Nucleus accumbens (tissue), 56 donors: ENCODE measurements at regions not wholly inside any gene's neighbourhood (a gene's known extent, or its start where the extent isn't known, plus 50 kb on each side); places are given as distances from the start of the nearest gene placed in this dataset.
"Not testable (repeated sequence)": the region's sequence is repeated elsewhere in the genome, so short reads cannot be mapped to it uniquely, and the experiment has no call there.

Experiments
- DNase-seq, 56 donors: peaks; one replicate each; lab custom pipeline; 2025; lab: John Stamatoyannopoulos, UW

DNA sequence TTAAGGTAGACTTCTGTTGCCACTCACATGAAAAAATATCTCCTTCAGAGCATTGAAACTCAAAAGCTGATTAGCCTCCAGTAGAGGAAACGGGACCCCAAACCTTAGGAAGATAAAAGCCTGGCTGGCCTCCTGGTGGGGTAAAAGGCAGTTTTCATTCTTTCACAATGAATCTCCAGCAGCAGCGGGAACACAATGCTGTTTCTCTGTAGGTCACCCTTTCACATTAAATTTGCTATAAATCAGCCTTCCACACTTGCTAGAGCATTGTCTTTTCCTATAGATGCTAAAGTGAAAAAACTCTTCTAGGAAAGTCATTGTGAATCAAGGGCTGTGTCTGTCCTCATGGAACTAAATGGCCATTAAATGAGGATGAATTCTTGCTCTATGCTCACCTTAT is 207.3 kb upstream of the MAGEB2 start:
- DNase-seq = no peak

DNA sequence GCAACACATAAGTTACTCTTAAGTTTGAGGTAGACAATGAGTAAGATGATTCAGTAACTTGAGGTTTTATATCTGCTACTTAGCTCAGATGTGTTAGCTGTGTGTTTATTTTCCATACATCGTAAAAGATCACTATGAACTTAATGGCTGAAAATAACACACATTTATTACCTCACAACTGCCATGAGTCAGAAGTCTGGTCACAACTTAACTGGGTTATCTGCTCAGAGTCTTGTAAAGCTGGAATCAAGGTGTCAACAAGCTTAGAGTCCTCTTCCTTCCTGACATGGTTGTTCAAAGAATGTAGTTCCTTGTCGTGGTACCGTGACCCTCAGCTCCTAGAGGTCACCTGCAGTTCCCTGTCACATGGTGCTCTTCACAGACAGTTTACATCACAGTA is 204.9 kb upstream of the MAGEB2 start:
- no peak for DNase-seq

DNA sequence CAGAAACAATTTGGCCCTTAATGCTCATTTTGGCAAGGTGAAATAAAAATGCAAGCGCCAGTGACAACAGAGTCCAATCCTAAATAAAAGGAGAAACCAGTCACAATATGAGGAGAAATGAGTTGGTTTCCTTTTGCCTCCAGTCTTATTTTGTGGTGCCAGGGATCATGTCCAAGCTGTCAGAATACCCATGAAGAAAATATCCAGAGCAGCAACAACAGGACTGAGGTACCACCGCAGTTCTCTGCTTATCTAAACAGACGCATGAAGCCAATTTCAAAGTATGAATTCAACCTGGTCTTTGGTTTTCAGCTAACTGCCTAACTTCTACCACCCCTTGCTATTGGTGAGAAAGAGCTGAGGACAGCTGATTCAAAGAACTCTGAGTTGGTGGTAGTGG is 199.9 kb upstream of the MAGEB2 start:
- no peak for DNase-seq

DNA sequence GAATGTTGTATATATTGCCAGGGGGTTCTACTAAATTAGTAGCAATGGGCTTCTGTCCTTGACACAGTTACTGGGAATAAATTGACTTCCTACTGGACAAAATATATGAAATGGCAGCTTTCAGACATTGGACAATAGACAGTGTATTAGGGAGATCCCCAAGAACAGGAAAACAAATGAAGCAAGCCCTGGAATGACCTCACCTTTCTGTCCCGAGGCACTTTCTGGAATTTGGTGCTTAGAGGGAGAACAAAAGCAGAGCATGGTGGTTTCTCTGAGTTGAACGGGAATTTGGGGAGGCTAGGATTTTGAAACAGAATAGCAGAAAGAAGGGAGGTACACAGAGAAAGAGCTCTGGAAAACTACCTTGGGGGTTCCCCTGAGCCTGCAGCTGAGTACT is 187.7 kb upstream of the MAGEB2 start:
- no peak for DNase-seq

DNA sequence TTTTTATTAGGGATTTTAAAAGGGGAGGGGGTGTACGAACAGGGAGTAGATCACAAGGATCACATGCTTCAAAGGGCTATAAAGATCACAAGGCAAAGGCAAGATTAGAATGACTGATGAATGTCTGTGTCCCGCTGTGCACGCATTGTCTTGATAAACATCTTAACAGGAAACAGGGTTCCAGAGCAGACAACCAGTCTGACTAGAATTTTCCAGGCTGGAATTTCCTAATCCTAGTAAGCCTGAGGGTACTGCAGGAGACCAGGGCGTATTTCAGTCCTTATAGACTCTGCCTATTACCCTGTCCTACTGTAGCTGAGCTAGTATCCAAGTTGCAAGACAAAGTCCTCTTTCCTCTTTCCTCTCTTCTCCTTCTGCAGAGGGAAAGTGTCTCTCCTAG is 179.0 kb upstream of the MAGEB2 start:
- DNase-seq = not testable (repeated sequence)

DNA sequence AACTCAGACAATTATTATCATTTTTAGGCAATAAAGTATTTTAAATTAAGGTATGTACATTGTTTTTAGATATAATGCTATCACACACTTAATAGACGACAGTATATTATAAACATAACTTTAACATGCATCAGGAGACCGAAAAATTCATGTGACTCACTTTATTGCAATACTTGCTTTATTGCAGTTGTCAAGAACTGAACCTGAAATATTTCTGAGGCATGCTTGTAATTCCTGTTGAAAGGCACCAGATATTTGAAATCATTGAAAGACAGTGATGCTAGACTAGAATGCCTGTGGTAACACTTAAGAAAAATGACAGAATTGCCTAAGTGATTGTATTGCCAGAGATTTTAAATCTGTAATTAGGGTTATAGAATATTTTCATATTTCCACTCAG is 175.6 kb upstream of the MAGEB2 start:
- DNase-seq = no peak

DNA sequence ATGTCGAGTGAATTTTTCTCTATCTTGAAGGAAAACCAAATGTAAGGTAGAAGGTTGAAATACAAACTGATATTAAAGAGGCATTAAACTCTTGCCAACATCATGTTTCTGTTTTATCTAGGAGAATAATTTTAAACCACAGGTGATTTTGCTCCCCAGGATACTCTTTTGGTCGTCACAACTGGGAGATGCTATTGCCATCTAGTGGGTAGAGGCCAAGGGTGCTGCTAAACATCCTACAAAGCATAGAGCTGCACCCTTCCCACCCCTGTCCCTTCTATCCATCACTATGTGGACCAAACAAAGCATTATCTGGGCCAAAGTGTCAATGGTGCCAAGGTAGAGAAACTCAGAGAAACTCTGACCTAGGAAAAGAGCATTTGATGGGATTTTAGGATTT is 154.6 kb upstream of the MAGEB2 start:
- peak in 19 of 56 donors; percentile 0 to 19 (median 0) for DNase-seq

DNA sequence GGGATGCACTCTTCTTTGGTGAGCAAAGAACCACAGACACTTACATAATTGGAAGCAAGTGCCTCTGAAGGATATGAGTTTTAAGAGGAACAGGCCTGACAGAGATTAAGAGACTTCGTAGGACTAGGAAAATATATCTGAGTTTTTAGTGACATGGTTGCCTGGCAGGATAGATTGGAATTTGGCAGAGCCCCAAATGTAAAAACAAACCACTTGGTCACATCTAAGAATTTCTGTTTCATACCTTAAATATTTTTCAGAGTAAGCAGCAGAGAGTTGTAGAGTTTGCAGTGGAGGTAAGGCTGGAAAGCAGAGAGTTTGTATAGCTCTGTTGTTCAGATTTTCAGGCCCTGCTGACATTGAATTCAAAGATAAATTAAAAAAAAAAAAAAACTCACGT is 150.1 kb upstream of the MAGEB2 start:
- DNase-seq = no peak

DNA sequence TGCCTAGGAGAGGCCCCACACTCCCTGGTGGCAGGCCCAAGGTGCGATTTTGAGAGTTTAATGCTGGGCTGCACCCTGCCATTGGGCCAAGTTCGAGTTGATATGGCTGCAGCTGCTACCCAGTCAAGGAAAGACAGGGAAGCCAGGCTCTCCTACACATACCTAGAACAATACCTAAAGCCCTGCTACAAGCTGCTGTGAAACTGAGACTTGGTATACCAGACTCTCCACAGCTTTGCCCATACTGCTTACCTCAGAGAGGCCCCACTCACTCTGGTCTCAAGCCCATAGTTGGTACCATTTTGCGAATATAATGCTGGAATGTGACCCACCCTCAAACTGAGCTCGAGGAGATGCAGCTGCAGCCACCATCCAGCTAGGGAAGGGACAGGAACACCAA is 147.7 kb upstream of the MAGEB2 start:
- DNase-seq = no peak

DNA sequence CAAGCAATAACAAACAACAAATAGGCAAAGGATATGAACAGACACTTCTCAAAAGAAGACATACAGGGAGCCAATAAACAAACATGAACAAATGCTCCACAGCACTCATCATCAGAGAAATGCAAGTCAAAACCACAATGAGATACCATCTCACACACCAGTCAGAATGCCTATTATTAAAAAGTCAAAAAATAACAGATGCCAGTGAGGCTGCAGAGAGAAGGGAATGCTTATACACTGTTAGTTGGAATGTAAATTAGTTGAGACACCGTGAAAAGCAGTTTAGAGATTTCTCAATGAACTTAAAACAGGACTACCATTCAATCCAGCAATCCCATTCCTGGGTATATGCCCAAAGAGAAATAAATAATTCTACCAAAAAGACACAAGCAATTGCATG is 129.8 kb upstream of the MAGEB2 start:
- no peak for DNase-seq

DNA sequence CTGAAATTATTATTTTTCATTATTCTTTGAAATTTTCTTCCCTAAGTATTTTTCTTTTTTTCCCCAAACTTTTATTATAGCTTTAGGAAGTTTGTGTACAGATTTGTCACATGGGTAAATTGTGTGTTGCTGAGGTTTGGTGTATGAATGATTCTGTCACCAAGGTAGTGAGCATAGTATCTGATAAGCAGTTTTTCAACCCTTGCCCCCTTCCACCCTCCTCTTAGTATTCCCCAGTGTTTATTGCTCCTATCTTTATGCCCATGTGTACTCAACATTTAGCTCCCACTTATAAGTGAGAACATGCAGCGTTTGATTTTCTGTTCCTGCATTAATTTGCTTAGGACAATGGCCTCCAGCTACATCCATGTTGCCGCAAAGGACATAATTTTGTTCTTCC is 103.9 kb upstream of the MAGEB2 start:
- DNase-seq = no peak

DNA sequence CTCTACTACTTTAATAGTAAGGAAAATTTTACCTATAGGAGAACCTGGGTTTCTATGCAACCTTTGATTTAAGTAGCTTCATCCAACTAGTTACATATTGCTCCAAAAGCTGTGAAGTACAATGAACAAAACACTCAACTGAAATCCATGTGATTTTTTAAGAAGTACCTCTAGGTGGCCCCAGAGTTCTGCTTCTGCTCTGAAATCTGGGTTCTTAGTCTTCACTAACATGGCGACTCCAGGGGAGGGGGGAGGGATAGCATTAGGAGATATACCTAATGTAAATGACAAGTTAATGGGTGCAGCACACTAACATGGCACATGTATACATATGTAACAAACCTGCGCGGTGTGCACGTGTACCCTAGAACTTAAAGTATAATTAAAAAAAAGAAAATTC is 73.4 kb upstream of the MAGEB2 start:
- no peak for DNase-seq

DNA sequence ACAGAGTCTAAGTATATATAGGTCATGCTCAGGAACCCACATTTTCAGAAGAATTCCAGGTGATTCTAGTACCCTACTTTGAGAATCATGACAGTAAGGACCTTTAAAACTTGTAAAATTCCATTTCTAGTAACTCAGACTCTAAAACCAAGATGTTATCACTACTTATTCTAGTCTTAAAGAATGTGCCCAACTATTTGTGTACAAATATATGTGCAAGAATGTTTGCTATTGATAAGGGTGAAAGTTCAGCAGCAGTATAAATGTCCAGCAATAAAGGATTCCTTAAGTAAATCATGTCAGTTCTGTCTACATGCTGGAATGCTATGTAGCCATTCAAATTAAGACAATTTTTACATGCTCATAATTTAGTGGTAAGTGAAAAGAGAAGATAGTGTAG is 71.1 kb upstream of the MAGEB2 start:
- DNase-seq = no peak

DNA sequence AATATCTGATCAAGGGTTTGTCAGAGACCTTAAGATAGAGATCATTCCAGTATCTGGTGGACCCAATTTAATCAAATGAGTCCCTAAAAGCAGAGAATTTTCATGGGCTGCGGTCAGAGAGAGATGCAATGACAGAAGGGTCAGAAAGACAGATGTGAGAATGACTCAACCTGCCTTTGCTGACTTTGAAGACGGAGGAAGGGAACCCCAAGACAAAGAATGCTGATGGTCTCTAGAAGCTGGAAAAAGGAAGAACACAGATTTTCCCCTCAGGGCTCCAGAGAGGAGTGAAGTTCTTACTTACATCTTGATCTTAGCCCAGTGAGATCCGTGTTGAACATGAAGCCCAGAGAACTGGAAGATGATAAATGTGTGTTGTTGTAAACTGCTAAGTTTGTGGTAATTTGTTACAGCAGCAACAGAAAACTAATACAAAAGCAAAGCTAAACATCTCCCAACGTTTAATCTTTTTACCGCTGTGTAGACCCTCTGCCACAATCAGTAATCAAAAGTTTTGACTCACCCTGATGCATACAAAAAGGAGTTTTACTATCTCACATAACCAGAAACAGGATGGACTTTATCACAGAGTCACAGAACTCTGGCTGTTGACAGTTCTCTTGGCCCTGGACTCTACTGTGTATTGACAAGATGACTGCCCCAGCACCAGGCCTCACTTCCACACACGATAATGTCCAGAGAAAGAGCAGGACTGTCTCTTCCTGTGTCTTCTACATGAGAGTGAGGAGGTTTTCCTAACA is 70.2 kb upstream of the MAGEB2 start:
- DNase-seq = no peak

DNA sequence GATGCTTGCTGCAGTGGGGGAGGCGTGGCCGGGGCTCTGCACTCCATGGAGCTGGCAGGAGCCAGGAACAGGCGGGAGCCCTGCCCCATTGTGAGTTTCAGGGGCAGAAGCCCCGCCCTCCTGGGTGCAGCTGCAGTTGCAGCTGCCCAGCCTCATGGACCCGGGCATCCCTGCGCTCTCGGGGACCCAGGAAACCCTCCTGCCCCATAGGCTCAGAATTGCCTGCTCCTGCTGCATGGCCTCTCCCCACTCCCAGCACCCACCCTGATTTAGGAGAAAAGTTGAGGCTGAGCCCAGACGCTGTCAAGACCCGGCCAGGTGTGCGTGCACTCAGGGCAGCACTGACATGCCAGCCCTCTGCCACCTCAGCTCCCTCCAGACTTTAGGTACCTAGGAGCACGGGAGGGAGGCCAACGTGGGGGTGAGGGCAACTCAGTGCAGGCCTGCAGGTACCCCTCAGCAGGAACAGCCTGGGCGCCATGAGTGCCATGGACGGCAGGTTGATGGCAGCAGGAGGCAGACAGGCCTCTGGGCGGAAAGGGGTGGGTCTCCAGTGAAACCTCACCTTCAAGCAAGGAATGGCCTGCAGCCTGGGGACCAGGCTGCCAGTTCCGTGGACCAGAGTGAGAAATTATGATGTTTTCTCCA is 67.2 kb upstream of the MAGEB2 start:
- no peak for DNase-seq

DNA sequence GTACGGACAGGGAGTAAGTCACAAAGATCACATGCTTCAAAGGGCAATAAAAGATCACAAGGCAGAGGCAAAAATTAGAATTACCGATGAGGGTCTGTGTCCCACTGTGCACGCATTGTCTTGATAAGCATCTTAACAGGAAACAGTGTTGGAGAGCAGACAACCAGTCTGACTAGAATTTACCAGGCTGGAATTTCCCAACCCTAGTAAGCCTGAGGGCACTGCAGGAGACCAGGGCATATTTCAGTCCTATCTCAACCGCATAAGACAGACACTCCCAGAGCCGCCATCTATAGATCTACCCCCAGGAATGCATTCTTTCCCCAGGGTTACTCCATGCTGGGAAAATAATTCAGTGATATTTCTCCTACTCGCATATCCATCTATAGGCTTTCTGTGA is 66.2 kb upstream of the MAGEB2 start:
- not testable (repeated sequence) for DNase-seq

DNA sequence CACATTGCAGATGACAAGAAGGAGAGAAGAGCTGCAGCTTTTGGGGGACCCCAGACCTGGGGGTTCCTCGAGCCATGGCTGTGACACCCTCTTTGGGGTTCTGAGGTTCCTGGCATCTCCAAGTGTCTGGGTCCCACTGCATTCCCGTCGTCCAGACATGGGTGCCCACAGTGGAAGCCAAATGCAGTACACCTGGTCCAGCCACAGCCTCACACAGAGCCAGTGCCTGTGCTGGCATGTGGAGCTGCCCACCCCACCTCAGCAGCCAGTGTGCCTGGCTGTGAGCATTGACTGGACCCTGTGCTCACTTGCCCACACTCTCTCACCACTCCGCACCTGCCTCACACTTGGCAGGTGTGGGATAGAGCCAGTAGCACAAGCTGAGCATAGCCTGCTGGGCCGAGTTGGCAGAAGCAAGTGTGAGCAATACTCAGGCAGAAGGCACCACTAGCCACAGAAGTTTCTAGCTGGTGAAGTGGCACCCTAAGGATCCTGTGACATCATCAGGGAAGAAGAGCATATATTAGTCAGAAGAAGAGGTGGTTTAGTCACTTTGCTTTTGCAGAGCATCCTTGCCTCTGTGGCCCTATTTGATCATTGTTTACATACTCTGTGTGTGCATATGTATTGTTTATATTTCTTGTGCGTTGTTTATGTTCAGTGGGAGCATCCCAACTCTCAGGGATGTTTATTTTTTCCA is 65.0 kb upstream of the MAGEB2 start:
- no peak for DNase-seq

DNA sequence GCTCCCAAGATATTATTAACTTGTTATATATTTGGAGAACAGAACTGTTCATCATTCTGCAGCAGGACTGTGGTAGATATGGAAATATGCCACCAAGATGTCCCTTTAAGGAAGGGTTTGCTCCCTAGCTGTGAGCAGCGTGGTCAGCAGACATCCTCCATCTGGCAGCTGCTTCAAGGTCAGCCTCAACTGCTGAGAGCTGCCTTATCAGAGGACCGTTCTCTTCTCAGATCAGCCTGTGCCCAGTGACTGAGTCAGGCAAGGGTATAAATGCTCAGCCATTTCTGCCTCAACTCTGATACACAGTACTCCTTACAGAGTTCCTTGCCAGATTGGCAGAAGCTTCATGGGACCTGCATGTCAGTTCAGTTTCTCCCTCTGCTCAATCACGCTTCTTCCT is 63.4 kb upstream of the MAGEB2 start:
- no peak for DNase-seq

DNA sequence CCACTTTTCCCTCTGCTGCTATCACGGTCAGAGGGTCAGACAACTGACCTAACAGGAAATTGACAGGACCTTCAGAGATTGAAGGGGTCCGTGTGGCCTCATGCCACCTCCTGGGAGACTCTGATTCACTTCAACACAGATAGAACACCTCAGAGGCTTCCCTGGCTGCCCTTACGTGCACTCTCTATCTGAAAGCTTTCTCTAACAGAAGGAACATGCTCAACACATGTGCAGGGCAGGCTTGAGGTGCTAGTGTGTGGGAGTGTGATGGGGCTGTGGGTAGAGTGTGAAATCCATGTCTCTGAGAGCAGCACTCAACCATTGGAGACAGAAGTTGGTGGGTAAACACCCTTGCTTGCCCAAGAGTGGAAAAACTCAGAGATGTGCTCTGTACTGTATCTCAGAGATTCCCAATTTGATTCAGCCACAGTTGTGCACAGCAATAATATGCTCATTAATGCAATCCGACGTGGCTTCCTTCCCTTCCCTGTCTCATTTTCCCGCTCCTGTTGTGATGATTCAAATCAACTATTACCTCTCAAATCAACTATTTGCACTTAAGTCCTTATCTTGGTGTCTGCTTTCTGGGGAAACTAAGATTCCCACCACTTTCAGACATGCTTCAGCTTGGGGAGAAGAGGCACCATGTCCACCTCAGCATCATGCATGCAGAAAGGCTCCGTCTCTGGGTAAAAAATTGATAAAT is 62.0 kb upstream of the MAGEB2 start:
- DNase-seq = no peak

DNA sequence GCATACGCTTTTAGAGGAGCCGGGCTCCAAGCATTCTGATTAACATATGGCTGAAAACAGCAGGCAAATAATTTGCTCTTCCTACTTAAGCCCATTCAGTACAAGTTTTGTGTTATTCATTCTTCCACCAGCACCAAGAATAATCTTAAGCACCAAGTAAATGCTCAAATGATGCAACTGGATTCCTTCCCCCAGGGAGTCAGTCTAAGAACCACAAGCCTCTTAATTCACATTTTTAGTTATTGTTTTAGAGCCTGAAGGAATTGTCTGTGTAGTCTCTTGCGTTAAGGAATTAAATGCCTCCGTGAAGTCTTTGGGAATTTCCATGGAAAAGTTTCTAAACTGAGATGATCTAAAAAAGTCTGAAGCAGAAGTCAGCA is 61.5 kb upstream of the MAGEB2 start:
- no peak for DNase-seq

DNA sequence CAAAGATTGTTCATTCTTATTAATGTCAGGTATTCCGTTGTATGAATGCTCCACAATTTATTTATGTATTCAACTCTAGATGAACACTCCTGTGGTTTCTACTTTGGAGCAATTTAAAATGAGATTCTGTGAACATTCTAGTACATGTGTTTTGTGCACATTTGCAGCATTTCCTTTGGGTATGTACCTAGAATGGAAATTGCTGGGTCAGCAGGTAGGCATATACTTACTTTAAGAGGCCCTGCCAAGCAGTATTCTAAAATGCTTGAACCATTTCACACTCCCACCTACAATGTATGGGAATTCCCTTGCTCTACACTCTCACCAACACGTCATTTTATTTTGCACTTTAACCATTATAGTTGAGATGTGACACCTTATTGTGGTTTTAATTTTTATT is 59.4 kb upstream of the MAGEB2 start:
- no peak for DNase-seq
